ENCODE measurements at regions not wholly inside any gene's neighbourhood (a gene's known extent, or its start where the extent isn't known, plus 50 kb on each side); places are given as distances from the start of the nearest gene placed in this dataset.
A peak's percentile ranks its signal among the peaks of the same experiment; 100 is the strongest.

- DNase-seq (ENCODE audit: low spot score) (no peak), ATAC-seq (no peak)
- no peaks in the 10 kb centered on the region for H3K4me1 ChIP-seq (ENCODE audit: insufficient read depth)
- Mint-ChIP-seq H3K36me3 (ENCODE audit: low read depth) (peaks cover 18% of the 10 kb centered on the region; the same call in 2 of the 3 replicates), H3K4me1 (no peaks in the 10 kb centered on the region), H3K4me3 (no peak overlapping the region), H3K27ac (no peak overlapping the region), H3K9me3 (peaks cover 25% of the 10 kb centered on the region), H3K27me3 (ENCODE audit: insufficient read depth, low read depth, poor library complexity) (peaks cover 2% of the 10 kb centered on the region)
- no peaks in the 10 kb centered on the region for H4K20me1 ChIP-seq (replicated peaks; ENCODE audit: insufficient read depth)
- H3K36me3 ChIP-seq (ENCODE audit: insufficient read depth), result no peaks in the 10 kb centered on the region
- no peaks in the 10 kb centered on the region for H3F3A ChIP-seq (replicated peaks; ENCODE audit: low read depth)
- no peaks in the 10 kb centered on the region for H3K79me2 ChIP-seq (replicated peaks; ENCODE audit: insufficient read depth)
- TF ChIP-seq ZNF114 (CRISPR knock-in tag; IDR thresholded peaks at IDR 0.05), result no peak
- TF ChIP-seq CREB1 (CRISPR knock-in tag; IDR thresholded peaks at IDR 0.05; ENCODE audit: low read depth), result no peak
- no peak for TF ChIP-seq EZH2 (IDR thresholded peaks at IDR 0.05; ENCODE audit: low read depth, unreplicated experiment)
- TF ChIP-seq REST (IDR thresholded peaks at IDR 0.05; ENCODE audit: unreplicated experiment), result no peak
- TF ChIP-seq ZNF331 (CRISPR knock-in tag; IDR thresholded peaks at IDR 0.05; ENCODE audit: low read depth), result no peak
- TF ChIP-seq POLR2AphosphoS5 (IDR thresholded peaks at IDR 0.05; ENCODE audit: low read depth), result no peak
- TF ChIP-seq ETS1 (IDR thresholded peaks at IDR 0.05), result no peak
- TF ChIP-seq CTCF (conservative IDR thresholded peaks at IDR 0.05; ENCODE audit: low read depth in 2 of 2), result no peak
- no peak for TF ChIP-seq STAT1 (IDR thresholded peaks at IDR 0.05; ENCODE audit: unreplicated experiment)
- H3K9me2 ChIP-seq (ENCODE audit: insufficient read depth), result no peaks in the 10 kb centered on the region
- H3K4me2 ChIP-seq, result no peak overlapping the region
- H2AFZ ChIP-seq, result 0 out of 2 replicates have a peak overlapping the region, but pooled peaks have one; percentile 9
- no peak overlapping the region for H3K4me3 ChIP-seq
- no peak overlapping the region for H3K27ac ChIP-seq (ENCODE audit: low read depth)
- H3K27me3 ChIP-seq (ENCODE audit: insufficient read depth), result no peaks in the 10 kb centered on the region
Observed at GRCh38 chr17:53314521-53314920, 508.2 kb upstream of the KIF2B start.

- Mint-ChIP-seq H3K27ac (0 out of 2 replicates have a peak overlapping the region, but pooled peaks have one; percentile 11), H3K9me3 (peaks cover 33% of the 10 kb centered on the region), H3K36me3 (ENCODE audit: low read depth) (peaks cover 26% of the 10 kb centered on the region; the same call in 2 of the 3 replicates), H3K27me3 (ENCODE audit: insufficient read depth, low read depth, poor library complexity) (peaks cover 2% of the 10 kb centered on the region), H3K4me1 (no peaks in the 10 kb centered on the region), H3K4me3 (no peak overlapping the region)
- no peak overlapping the region for H3K27ac ChIP-seq (ENCODE audit: low read depth)
- peak overlapping the region; percentile 28; the same call in 1 of the 2 replicates for H2AFZ ChIP-seq
- no peaks in the 10 kb centered on the region for H3K27me3 ChIP-seq (ENCODE audit: insufficient read depth)
- no peaks in the 10 kb centered on the region for H4K20me1 ChIP-seq (replicated peaks; ENCODE audit: insufficient read depth)
- no peak overlapping the region for H3K4me2 ChIP-seq
- no peaks in the 10 kb centered on the region for H3K4me1 ChIP-seq (ENCODE audit: insufficient read depth)
- ATAC-seq, result no peak
- no peaks in the 10 kb centered on the region for H3K79me2 ChIP-seq (replicated peaks; ENCODE audit: insufficient read depth)
- H3K4me3 ChIP-seq, result no peak overlapping the region
- no peaks in the 10 kb centered on the region for H3K9me2 ChIP-seq (ENCODE audit: insufficient read depth)
- H3F3A ChIP-seq (replicated peaks; ENCODE audit: low read depth), result no peaks in the 10 kb centered on the region
- DNase-seq (ENCODE audit: low spot score), result no peak
- peaks cover under 1% of the 10 kb centered on the region; the same call in 1 of the 2 replicates for H3K36me3 ChIP-seq (ENCODE audit: insufficient read depth)
- TF ChIP-seq NANOG (IDR thresholded peaks at IDR 0.05; ENCODE audit: borderline replicate concordance) (no peak), EZH2 (IDR thresholded peaks at IDR 0.05; ENCODE audit: low read depth, unreplicated experiment) (no peak)
Observed at GRCh38 chr17:53313746-53314145, 509.0 kb upstream of the KIF2B start.

Data from GM23338 (cell line).